Smooth muscle cell (in vitro differentiated cells): ENCODE measurements at regions not wholly inside any gene's neighbourhood (a gene's known extent, or its start where the extent isn't known, plus 50 kb on each side); places are given as distances from the start of the nearest gene placed in this dataset.

ENCODE experiments used
- DNase-seq: peaks from one replicate; lab custom pipeline; 2025; ENCODE audit not compliant: unreplicated experiment; lab: John Stamatoyannopoulos, UW
- H2AFZ ChIP-seq: fragments of 200-600 bp; sonication (generic); 2 replicates; pipeline ENCODE4 v1.6.0; 2016; ENCODE audit warnings: antibody characterized with exemption, low read depth, mild to moderate bottlenecking
- H3F3A ChIP-seq: fragments of 200-600 bp; sonication (generic); 2 replicates; pipeline ENCODE4 v1.6.0; 2017; ENCODE audit warnings: antibody characterized with exemption, low read depth
- H3K27ac ChIP-seq: fragments of 200-600 bp; sonication (generic); 2 replicates; pipeline ENCODE4 v1.5.1; 2016; ENCODE audit warnings: low read depth, mild to moderate bottlenecking
- H3K27me3 ChIP-seq: fragments of 200-600 bp; sonication (generic); 2 replicates; pipeline ENCODE4 v1.6.1; 2016; ENCODE audit warnings: low read depth, mild to moderate bottlenecking
- H3K36me3 ChIP-seq: fragments of 200-600 bp; sonication (generic); 2 replicates; pipeline ENCODE4 v1.5.1; 2016; ENCODE audit warnings: low read depth
- H3K4me1 ChIP-seq: fragments of 200-600 bp; sonication (generic); 2 replicates; pipeline ENCODE4 v1.5.1; 2016; ENCODE audit warnings: low read depth
- H3K4me2 ChIP-seq: fragments of 200-600 bp; sonication (generic); 2 replicates; pipeline ENCODE4 v1.6.0; 2016; ENCODE audit warnings: mild to moderate bottlenecking
- H3K4me3 ChIP-seq: fragments of 200-600 bp; sonication (generic); 2 replicates; pipeline ENCODE4 v1.5.1; 2016; ENCODE audit warnings: mild to moderate bottlenecking
- H3K79me2 ChIP-seq: fragments of 200-600 bp; sonication (generic); 2 replicates; pipeline ENCODE4 v1.6.0; 2016; ENCODE audit warnings: low read depth, mild to moderate bottlenecking
- H3K9ac ChIP-seq: fragments of 200-600 bp; sonication (generic); 2 replicates; pipeline ENCODE4 v1.6.0; 2016; ENCODE audit warnings: low read depth
- H3K9me3 ChIP-seq: fragments of 200-600 bp; sonication (generic); replicated peaks from 2 replicates; pipeline ENCODE4 v1.5.1; 2016; ENCODE audit warnings: low read depth
- H4K20me1 ChIP-seq: fragments of 200-600 bp; sonication (generic); 2 replicates; pipeline ENCODE4 v1.6.0; 2016; ENCODE audit warnings: low read depth
- CTCF ChIP-seq: fragments of 200-600 bp; sonication (generic); IDR thresholded peaks from 2 replicates; pipeline ENCODE4 v1.5.1; 2017; ENCODE audit warnings: borderline replicate concordance, mild to moderate bottlenecking, antibody characterized with exemption; ENCODE audit not compliant: insufficient read depth, poor library complexity, severe bottlenecking
- WGBS: methylation state at CpG from one replicate; pipeline ENCODE4 v1.1.7; 2016; ENCODE audit warnings: low lambda C conversion rate; 5-methylcytosine and 5-hydroxymethylcytosine counted together

DNA sequence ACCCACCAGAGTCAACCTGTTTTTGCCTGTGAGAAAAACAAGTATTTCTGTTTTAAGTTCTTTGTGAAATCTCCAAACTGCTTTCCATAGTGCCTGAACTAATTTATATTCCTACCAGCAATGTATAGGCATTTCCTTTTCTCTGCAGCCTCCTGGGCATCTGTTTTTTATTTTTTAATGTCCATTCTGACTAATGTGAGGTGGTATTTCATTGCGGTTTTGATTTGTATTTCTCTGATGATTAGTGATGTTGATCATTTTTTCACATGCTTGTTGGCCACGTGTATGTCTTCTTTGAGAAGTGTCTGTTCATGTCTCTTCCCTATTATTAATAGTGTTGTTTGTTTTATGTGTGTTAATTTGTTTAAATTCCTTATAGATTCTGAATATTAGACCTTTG lies 820.5 kb downstream of the MCTP2 start:
- Histone ChIP-seq H3K27me3 (no peaks in the 10 kb centered on the region), H3K9ac (no peak overlapping the region), H2AFZ (no peak overlapping the region), H3K4me3 (no peak overlapping the region), H4K20me1 (no peaks in the 10 kb centered on the region), H3K79me2 (no peaks in the 10 kb centered on the region), H3F3A (no peaks in the 10 kb centered on the region), H3K4me2 (no peak overlapping the region), H3K27ac (no peak overlapping the region), H3K36me3 (peaks cover 11% of the 10 kb centered on the region), H3K9me3 (peaks cover 9% of the 10 kb centered on the region), H3K4me1 (no peaks in the 10 kb centered on the region)
- WGBS = 96% methylated on average over 2 of the region's 2 CpGs
- no peak for DNase-seq
- no peak for TF ChIP-seq CTCF

DNA sequence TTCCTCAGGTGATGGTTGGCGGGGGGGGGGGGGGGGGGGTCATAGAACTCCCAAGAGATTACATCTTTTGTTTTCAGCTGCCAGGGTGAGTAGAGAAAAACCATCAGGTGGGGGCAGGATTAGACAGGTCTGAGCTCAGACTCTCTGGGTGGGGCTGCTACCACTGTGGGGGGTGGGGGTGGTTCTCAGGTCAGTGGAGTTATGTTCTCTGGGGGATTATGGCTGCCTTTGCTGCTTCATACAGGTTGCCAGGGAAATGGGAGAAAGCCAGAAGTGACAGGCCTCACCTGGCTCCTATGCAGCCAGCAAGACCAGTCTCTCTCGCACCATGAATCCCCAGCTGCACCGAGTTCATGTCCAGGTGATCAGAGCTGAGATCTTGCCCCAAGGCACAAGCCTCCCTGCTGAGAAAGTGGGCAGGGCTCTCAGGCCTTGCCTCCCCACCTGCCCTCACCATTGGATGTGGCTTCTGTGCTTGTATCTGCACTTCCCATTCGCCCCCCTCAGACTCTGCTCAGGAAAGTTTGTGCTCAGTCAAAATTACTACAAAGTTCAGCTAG lies 828.1 kb downstream of the MCTP2 start:
- Histone ChIP-seq H3K4me1 (no peaks in the 10 kb centered on the region), H2AFZ (no peak overlapping the region), H3K9ac (no peak overlapping the region), H3K79me2 (no peaks in the 10 kb centered on the region), H4K20me1 (no peaks in the 10 kb centered on the region), H3K36me3 (no peaks in the 10 kb centered on the region), H3K4me2 (no peak overlapping the region), H3K27me3 (no peaks in the 10 kb centered on the region), H3K9me3 (peaks cover 3% of the 10 kb centered on the region), H3F3A (no peaks in the 10 kb centered on the region), H3K4me3 (no peak overlapping the region), H3K27ac (no peak overlapping the region)
- DNase-seq = no peak
- no peak for TF ChIP-seq CTCF
- 97% methylated on average over 3 of the region's 4 CpGs for WGBS

DNA sequence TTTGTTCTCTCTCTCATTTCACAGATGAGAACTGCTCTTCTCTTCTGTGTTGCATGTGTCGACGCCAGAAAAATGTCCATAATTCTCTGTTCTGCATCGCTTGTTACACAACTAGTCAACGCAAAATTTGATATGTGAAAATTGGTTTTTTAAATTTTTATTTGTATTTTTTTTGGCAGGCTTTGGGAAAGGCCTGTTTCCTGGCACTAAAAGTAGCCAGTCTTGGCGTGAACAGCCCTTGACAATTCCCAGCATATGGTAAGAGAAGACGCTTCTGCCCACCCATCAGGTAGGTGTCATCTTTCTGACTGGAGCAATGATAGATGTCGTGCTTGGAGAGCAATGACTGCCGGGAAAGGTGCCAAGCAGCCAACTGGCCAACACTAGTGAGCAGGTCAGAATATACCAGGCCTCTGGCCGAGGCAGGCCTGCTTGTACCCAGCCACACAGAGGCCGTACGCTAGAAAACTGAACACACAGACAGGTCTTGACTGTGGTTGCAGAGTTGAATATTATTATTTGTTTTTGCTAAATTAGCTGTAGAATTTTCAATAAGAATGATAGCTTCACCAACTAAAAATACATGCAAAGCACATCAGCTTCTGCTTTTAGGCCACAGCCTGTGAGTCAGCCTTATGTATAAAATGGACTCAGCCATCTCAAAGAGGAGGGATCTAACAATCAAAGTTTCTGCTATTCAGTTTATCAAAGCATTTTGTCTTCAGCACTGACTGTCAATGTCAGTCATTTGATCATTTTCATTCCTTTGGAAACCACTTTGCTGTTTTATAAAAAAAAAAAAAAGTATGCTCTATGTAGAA lies 837.5 kb downstream of the MCTP2 start:
- H3K4me3 ChIP-seq = no peak overlapping the region
- no peak for TF ChIP-seq CTCF
- no peaks in the 10 kb centered on the region for H4K20me1 ChIP-seq
- no peak overlapping the region for H3K4me2 ChIP-seq
- no peaks in the 10 kb centered on the region for H3K36me3 ChIP-seq
- no peaks in the 10 kb centered on the region for H3F3A ChIP-seq
- no peak for DNase-seq
- H3K27ac ChIP-seq = no peak overlapping the region
- H3K9me3 ChIP-seq = peaks cover 5% of the 10 kb centered on the region
- WGBS = 97% methylated on average over 11 of the region's 11 CpGs
- H3K9ac ChIP-seq = no peak overlapping the region
- no peak overlapping the region for H2AFZ ChIP-seq
- no peaks in the 10 kb centered on the region for H3K4me1 ChIP-seq
- no peaks in the 10 kb centered on the region for H3K27me3 ChIP-seq
- H3K79me2 ChIP-seq = no peaks in the 10 kb centered on the region
